Body of pancreas (tissue), 4 donors: ENCODE measurements at regions not wholly inside any gene's neighbourhood (a gene's known extent, or its start where the extent isn't known, plus 50 kb on each side); places are given as distances from the start of the nearest gene placed in this dataset.

Source experiments
- CTCF ChIP-seq, 7 experiments: fragments of 450-650 bp in 4 of 7; fragments of 200-600 bp in 3 of 7; sonication (generic) in 3 of 7; IDR thresholded peaks; one replicate each; pipeline ENCODE4 v1.5.1; 2016 to 2019; ENCODE audit warnings: antibody characterized with exemption in 7 of 7
- POLR2A ChIP-seq, 3 donors: fragments of 450-650 bp; IDR thresholded peaks; one replicate each; pipeline ENCODE4 v1.6.1; 2016; ENCODE audit warnings: antibody characterized with exemption in 3 of 3, mild to moderate bottlenecking in 2 of 3

- no peak for TF ChIP-seq CTCF (IDR thresholded peaks at IDR 0.05)
- TF ChIP-seq POLR2A (IDR thresholded peaks at IDR 0.05): no peak
Observed at GRCh38 chr20:1712634-1713624, 55.4 kb upstream of the SIRPG start.
